BE2C (cell line): ENCODE measurements at regions not wholly inside any gene's neighbourhood (a gene's known extent, or its start where the extent isn't known, plus 50 kb on each side); places are given as distances from the start of the nearest gene placed in this dataset.

Experiments
- DNase-seq: peaks from one replicate; pipeline ENCODE4 v3.0.0-alpha.2; 2020
- H3K27me3 ChIP-seq: fragments of 250-450 bp; sonication (Bioruptor Pico); 2 replicates; pipeline ENCODE4 v1.5.1; 2020; ENCODE audit warnings: mild to moderate bottlenecking
- H3K36me3 ChIP-seq: fragments of 250-450 bp; sonication (Bioruptor Pico); 2 replicates; pipeline ENCODE4 v1.5.1; 2020; ENCODE audit warnings: mild to moderate bottlenecking
- H3K4me1 ChIP-seq: fragments of 250-450 bp; sonication (Bioruptor Pico); 2 replicates; pipeline ENCODE4 v1.5.1; 2020
- H3K4me3 ChIP-seq: 2 replicates; pipeline ENCODE4 v1.5.1; 2011; ENCODE audit warnings: low read depth, low read length
- H3K9me3 ChIP-seq: fragments of 250-450 bp; sonication (Bioruptor Pico); 2 replicates; pipeline ENCODE4 v1.5.1; 2020
- TF ChIP-seq, protein P1 (sequence below): IDR thresholded peaks from 2 replicates; pipeline ENCODE4 v1.5.1; 2012; ENCODE audit warnings: mild to moderate bottlenecking, low read depth, low read length

DNA sequence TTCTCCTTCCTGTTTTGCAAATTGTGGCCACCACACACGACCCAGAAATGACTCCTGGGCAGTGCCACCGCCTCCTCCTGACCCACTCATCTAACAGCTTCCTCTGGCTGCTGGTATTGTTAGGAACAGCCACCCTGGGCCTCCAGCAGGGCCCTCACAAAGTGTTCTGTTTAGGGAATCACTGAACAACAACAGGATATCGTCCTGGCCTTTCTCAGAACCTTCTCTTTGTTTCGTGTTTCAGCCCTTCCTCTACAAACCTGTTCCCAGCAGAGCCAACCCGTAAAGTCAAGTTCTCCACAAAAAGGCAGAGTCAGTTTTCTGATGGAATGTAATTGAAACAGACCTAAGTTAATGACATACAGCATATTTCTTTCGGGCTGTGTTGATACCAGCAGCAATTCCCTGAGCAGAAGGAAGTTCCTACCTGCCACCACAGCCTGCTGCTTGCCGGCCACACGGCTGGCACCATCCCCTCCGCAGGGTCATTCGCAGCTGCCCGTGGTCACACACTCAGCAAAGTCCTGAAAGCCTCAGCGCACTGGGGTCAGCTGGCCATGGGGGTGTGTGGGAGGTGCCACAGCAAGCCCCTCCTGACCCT is 91.7 kb upstream of the PITRM1 start:
- TF ChIP-seq, protein P1, sequence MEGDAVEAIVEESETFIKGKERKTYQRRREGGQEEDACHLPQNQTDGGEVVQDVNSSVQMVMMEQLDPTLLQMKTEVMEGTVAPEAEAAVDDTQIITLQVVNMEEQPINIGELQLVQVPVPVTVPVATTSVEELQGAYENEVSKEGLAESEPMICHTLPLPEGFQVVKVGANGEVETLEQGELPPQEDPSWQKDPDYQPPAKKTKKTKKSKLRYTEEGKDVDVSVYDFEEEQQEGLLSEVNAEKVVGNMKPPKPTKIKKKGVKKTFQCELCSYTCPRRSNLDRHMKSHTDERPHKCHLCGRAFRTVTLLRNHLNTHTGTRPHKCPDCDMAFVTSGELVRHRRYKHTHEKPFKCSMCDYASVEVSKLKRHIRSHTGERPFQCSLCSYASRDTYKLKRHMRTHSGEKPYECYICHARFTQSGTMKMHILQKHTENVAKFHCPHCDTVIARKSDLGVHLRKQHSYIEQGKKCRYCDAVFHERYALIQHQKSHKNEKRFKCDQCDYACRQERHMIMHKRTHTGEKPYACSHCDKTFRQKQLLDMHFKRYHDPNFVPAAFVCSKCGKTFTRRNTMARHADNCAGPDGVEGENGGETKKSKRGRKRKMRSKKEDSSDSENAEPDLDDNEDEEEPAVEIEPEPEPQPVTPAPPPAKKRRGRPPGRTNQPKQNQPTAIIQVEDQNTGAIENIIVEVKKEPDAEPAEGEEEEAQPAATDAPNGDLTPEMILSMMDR: no peak
- H3K9me3 ChIP-seq: no peaks in the 10 kb centered on the region
- H3K4me3 ChIP-seq: no peak overlapping the region
- no peaks in the 10 kb centered on the region for H3K36me3 ChIP-seq
- DNase-seq: no peak
- H3K27me3 ChIP-seq: no peaks in the 10 kb centered on the region
- no peaks in the 10 kb centered on the region for H3K4me1 ChIP-seq

DNA sequence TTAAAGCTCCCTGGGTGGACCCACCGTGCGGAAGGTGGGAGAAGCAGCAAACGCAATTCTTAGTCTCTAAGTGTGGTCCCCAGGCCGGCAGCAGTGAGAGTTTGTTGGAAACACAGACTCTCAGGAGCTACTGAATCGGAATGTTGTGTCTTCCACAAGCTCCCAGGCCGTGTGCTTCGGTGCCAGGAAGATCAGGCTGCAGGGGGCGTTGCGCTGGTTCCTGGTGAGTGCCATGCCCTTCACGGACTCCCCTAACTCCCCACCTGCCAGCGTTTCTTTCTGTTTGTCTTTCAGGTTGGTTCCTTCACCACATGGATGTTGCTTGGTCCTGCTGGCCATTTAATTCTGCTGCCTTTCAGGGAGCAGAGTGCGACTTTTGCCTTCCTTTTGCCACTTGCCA is 91.2 kb upstream of the PITRM1 start:
- Histone ChIP-seq H3K27me3 (no peaks in the 10 kb centered on the region), H3K9me3 (no peaks in the 10 kb centered on the region), H3K36me3 (no peaks in the 10 kb centered on the region), H3K4me1 (no peaks in the 10 kb centered on the region), H3K4me3 (no peak overlapping the region)
- no peak for DNase-seq
- TF ChIP-seq, protein P1: no peak

DNA sequence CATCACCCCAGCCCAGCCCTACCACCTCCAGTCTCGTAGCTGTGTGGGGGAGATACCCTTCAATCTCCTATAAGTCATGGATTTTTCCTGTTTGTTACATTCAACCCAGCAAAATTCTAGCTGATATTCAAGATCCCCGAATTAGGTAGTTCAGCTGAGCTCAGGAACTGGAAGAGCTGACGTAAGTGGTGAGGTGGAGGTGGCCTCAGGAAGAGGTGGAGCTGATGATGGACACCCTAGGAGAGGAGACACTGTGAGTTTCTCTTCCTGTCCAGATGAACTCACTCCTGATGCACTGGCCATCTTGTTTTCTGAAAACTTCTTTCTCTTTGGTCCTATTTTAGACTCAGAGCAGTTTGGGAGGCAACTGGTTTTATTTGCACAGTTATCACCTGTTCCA is 90.5 kb upstream of the PITRM1 start:
- Histone ChIP-seq H3K27me3 (no peaks in the 10 kb centered on the region), H3K4me1 (no peaks in the 10 kb centered on the region), H3K4me3 (no peak overlapping the region), H3K36me3 (no peaks in the 10 kb centered on the region), H3K9me3 (no peaks in the 10 kb centered on the region)
- TF ChIP-seq, protein P1: no peak
- DNase-seq: no peak

DNA sequence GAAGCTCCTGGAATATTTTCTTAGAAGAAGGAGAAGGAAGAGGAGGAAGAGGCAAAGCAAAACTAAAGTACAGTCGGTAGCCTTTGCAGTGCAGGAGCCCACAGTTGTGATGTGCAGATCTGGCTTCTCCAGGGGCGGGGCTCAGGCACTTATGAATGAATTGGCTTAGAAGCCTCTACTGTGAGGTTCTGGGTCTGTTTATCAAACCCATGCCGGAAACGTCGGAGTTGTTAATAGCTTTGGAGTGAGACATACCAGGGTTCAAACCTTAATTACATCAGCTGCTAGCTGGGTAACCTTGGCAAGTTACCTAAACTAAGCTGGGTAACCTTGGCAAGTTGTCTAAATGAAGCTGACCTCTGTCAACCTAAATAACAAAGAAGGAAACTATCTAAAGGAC is 89.3 kb upstream of the PITRM1 start:
- no peak for DNase-seq
- H3K4me3 ChIP-seq: no peak overlapping the region
- no peaks in the 10 kb centered on the region for H3K36me3 ChIP-seq
- no peaks in the 10 kb centered on the region for H3K9me3 ChIP-seq
- H3K4me1 ChIP-seq: no peaks in the 10 kb centered on the region
- TF ChIP-seq, protein P1: no peak
- H3K27me3 ChIP-seq: no peaks in the 10 kb centered on the region

DNA sequence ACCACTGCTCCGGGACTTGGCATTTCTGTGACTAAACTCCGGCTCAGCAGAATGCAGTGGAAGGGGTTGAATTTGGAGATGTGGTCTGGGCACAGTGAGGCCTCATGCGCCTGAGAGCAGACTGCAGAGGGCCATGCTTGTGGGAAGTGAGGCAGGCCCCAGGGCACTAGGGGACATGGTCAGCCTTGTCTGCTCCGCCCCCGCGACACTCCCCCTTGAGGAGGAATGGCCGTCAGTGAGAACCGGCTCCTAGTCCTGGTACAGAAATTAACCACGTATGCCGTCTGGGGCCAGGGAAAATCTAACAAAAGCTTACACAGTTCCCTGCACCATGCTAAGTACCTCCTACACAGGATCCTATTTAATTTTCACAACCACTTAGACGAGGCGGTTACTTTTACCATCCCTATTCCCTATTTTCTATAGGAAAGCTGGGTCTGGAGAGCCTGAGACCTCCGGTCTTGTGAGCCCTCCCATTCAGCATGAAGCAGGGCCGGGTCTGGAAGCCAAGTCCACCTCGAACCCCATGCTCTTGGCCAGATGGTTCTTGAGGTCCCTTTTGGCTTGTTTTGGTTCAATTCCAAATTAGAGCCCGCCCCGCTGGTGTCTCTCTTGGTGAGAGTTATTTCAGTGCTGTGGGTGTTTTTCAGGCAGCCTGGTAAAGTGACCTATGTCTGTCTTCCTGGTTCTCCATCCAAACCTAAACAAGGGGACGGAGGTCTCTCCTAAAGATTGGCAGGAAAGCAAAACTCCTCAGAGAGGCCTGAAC is 87.7 kb upstream of the PITRM1 start:
- Histone ChIP-seq H3K36me3 (no peaks in the 10 kb centered on the region), H3K4me1 (no peaks in the 10 kb centered on the region), H3K4me3 (no peak overlapping the region), H3K27me3 (no peaks in the 10 kb centered on the region), H3K9me3 (no peaks in the 10 kb centered on the region)
- TF ChIP-seq, protein P1: no peak
- DNase-seq: no peak

DNA sequence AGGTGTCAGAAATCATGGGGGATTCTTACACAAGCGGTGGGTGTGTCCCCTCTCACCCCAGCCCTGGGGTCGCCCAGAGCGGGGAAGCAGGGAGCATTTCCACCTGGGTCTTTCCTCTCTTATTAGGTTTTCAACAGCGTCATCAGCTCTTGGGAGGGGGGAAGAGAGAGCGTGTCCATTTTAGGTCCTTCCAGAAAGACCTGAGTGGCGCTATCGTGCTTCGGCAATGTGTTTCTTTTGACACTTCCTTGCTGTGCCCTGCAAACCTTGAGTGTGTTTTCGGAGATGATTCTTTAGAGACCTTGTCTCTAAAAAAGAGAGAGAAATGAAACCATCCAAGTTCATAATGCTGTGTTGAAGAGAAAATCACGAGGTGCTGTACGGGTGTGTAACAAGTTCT is 86.9 kb upstream of the PITRM1 start:
- no peaks in the 10 kb centered on the region for H3K4me1 ChIP-seq
- TF ChIP-seq, protein P1: no peak
- DNase-seq: no peak
- H3K4me3 ChIP-seq: no peak overlapping the region
- H3K36me3 ChIP-seq: no peaks in the 10 kb centered on the region
- no peaks in the 10 kb centered on the region for H3K9me3 ChIP-seq
- no peaks in the 10 kb centered on the region for H3K27me3 ChIP-seq
